HG03442 (cell line): ENCODE measurements at regions not wholly inside any gene's neighbourhood (a gene's known extent, or its start where the extent isn't known, plus 50 kb on each side); places are given as distances from the start of the nearest gene placed in this dataset.
"Not testable (repeated sequence)": the region's sequence is repeated elsewhere in the genome, so short reads cannot be mapped to it uniquely, and the experiment has no call there.

Experiments used
- ATAC-seq: cut with Tn5 transposase; IDR thresholded peaks from one replicate; pipeline ENCODE4 v1.9.1; 2021; ENCODE audit warnings: mild to moderate bottlenecking, moderate library complexity; ENCODE audit not compliant: unreplicated experiment

- ATAC-seq, result no peak
These were observed 718.2 kb upstream of the PCDH15 start for GRCh38 chr10:55519264-55519663.

- ATAC-seq, result not testable (repeated sequence)
These were observed 717.4 kb upstream of the PCDH15 start for GRCh38 chr10:55518416-55518815.

- no peak for ATAC-seq
These were observed 708.1 kb upstream of the PCDH15 start for GRCh38 chr10:55509168-55509567.

- ATAC-seq, result peak; percentile 95
These were observed 700.0 kb upstream of the PCDH15 start for GRCh38 chr10:55500931-55501559.

GRCh38 chr10:55497893-55498499 lies 697.0 kb upstream of the PCDH15 start:
- no peak for ATAC-seq

GRCh38 chr10:55495555-55495954 lies 694.5 kb upstream of the PCDH15 start:
- ATAC-seq, result no peak

GRCh38 chr10:55491712-55492111 lies 690.7 kb upstream of the PCDH15 start:
- no peak for ATAC-seq

GRCh38 chr10:55485827-55486226 lies 684.8 kb upstream of the PCDH15 start:
- ATAC-seq, result no peak

- ATAC-seq, result no peak
These were observed 675.1 kb upstream of the PCDH15 start for GRCh38 chr10:55476129-55476528.

GRCh38 chr10:55474258-55474657 lies 673.2 kb upstream of the PCDH15 start:
- ATAC-seq, result no peak

- no peak for ATAC-seq
These were observed 669.8 kb upstream of the PCDH15 start for GRCh38 chr10:55470840-55471239.

- no peak for ATAC-seq
These were observed 665.9 kb upstream of the PCDH15 start for GRCh38 chr10:55466806-55467504.

- no peak for ATAC-seq
These were observed 663.1 kb upstream of the PCDH15 start for GRCh38 chr10:55464083-55464482.

GRCh38 chr10:55460008-55460407 lies 659.0 kb upstream of the PCDH15 start:
- no peak for ATAC-seq

- no peak for ATAC-seq
These were observed 649.0 kb upstream of the PCDH15 start for GRCh38 chr10:55449981-55450380.

- ATAC-seq, result no peak
These were observed 645.5 kb upstream of the PCDH15 start for GRCh38 chr10:55446441-55447002.

- ATAC-seq, result no peak
These were observed 640.7 kb upstream of the PCDH15 start for GRCh38 chr10:55441777-55442176.

GRCh38 chr10:55426138-55426537 lies 625.1 kb upstream of the PCDH15 start:
- ATAC-seq, result no peak

- ATAC-seq, result no peak
These were observed 609.4 kb upstream of the PCDH15 start for GRCh38 chr10:55410415-55410885.

- ATAC-seq, result no peak
These were observed 603.1 kb upstream of the PCDH15 start for GRCh38 chr10:55404094-55404493.

- ATAC-seq, result no peak
These were observed 599.2 kb upstream of the PCDH15 start for GRCh38 chr10:55400075-55400849.
